Spleen (tissue), 11 donors: ENCODE measurements at regions not wholly inside any gene's neighbourhood (a gene's known extent, or its start where the extent isn't known, plus 50 kb on each side); places are given as distances from the start of the nearest gene placed in this dataset.

Experiments used
- DNase-seq: peaks from one replicate; pipeline ENCODE4 v3.0.0-alpha.2; 2020
- H3K27ac ChIP-seq, 8 donors: fragments of 200-600 bp; sonication (generic) in 7 of 8; 1 replicate in 4 of 8; 2 replicates in 4 of 8; pipeline versions ENCODE4 v1.5.0 to v1.8.0; 2016 to 2021; ENCODE audit warnings: inconsistent platforms in 4 of 8, mild to moderate bottlenecking in 4 of 8, moderate library complexity in 1 of 8
- H3K27me3 ChIP-seq, 7 donors: fragments of 200-600 bp; sonication (generic) in 6 of 7; replicated peaks in 1 of 7; 1 replicate in 4 of 7; 2 replicates in 3 of 7; pipeline versions ENCODE4 v1.5.0 to v1.8.0; 2016 to 2021; ENCODE audit warnings: inconsistent platforms in 3 of 7, mild to moderate bottlenecking in 1 of 7
- H3K36me3 ChIP-seq, 6 donors: fragments of 200-600 bp; sonication (generic) in 5 of 6; 1 replicate in 4 of 6; 2 replicates in 2 of 6; pipeline versions ENCODE4 v1.5.0 to v1.8.0; 2016 to 2021; ENCODE audit warnings: inconsistent platforms in 2 of 6
- H3K4me1 ChIP-seq, 6 donors: fragments of 200-600 bp; sonication (generic) in 5 of 6; 1 replicate in 3 of 6; 2 replicates in 3 of 6; pipeline versions ENCODE4 v1.5.0 to v1.8.0; 2016 to 2021; ENCODE audit warnings: inconsistent platforms in 3 of 6
- H3K4me3 ChIP-seq, 8 donors: fragments of 200-600 bp; sonication (generic) in 7 of 8; 1 replicate in 4 of 8; 2 replicates in 4 of 8; pipeline versions ENCODE4 v1.5.0 to v1.8.0; 2016 to 2021; ENCODE audit warnings: inconsistent platforms in 4 of 8, mild to moderate bottlenecking in 4 of 8, moderate library complexity in 2 of 8
- H3K9me3 ChIP-seq, 8 donors: fragments of 200-600 bp; sonication (generic) in 7 of 8; 1 replicate in 4 of 8; 2 replicates in 4 of 8; pipeline versions ENCODE4 v1.5.0 to v1.8.0; 2016 to 2021; ENCODE audit warnings: inconsistent platforms in 4 of 8
- POLR2A ChIP-seq, 3 donors: fragments of 450-650 bp; IDR thresholded peaks; one replicate each; pipeline ENCODE4 v1.5.1; 2017; ENCODE audit warnings: antibody characterized with exemption in 3 of 3, mild to moderate bottlenecking in 1 of 3
- POLR2AphosphoS5 ChIP-seq, 3 donors: sonication (generic); formaldehyde crosslinking; IDR thresholded peaks; one replicate each; pipeline ENCODE4 v1.5.1; 2017; ENCODE audit warnings: antibody characterized with exemption in 3 of 3
- WGBS, 5 donors: extraction: QIAGEN DNeasy Blood & Tissue Kit in 3 of 5; methylation state at CpG; one replicate each; pipeline versions ENCODE4 v1.1.5 to v1.1.7; 2013 to 2018; 5-methylcytosine and 5-hydroxymethylcytosine counted together
- intact Hi-C: fragments of 100-400 bp; cut with DNase I; formaldehyde crosslinking; loops from one replicate; pipeline ENCODE4 v1.15.0; 2023; ENCODE audit warnings: low total_unique reads
- TF ChIP-seq, protein P1 (sequence below), 11 experiments: fragments of 200-600 bp in 7 of 11; fragments of 450-650 bp in 4 of 11; sonication (generic) in 4 of 11; IDR thresholded peaks in 8 of 11; conservative IDR thresholded peaks in 3 of 11; 1 replicate in 7 of 11; 2 replicates in 4 of 11; pipeline versions ENCODE4 v1.4.0 to v1.8.0; 2016 to 2021; ENCODE audit warnings: antibody characterized with exemption in 11 of 11, inconsistent platforms in 4 of 11, mild to moderate bottlenecking in 1 of 11
- donor health status: healthy with polysubstance abuse.
- donor health status: DM: no; HTN: no; CAD: no; lungs with moderate emphysema.
- donor health status: DM: no; HTN: no; CAD: no.
- donor health status: Bipolar disorder and iron deficiency.
- donor health status: healthy.
- donor health status: DM: no; HTN: no; CAD: no.
- donor health status: DM: yes; HTN: yes; CAD: no.

GRCh38 chr10:64494901-64495300 is 973.7 kb downstream of the REEP3 start:
- H3K36me3 ChIP-seq, result no peaks in the 10 kb centered on the region
- H3K4me3 ChIP-seq, result no peak overlapping the region
- DNase-seq, result no peak
- intact Hi-C loops, result no loop called here
- no peaks in the 10 kb centered on the region for H3K27me3 ChIP-seq
- H3K27ac ChIP-seq, result no peak overlapping the region
- no peaks in the 10 kb centered on the region for H3K4me1 ChIP-seq
- TF ChIP-seq POLR2AphosphoS5 (IDR thresholded peaks at IDR 0.05) (no peak), POLR2A (IDR thresholded peaks at IDR 0.05) (no peak)
- TF ChIP-seq, protein P1, sequence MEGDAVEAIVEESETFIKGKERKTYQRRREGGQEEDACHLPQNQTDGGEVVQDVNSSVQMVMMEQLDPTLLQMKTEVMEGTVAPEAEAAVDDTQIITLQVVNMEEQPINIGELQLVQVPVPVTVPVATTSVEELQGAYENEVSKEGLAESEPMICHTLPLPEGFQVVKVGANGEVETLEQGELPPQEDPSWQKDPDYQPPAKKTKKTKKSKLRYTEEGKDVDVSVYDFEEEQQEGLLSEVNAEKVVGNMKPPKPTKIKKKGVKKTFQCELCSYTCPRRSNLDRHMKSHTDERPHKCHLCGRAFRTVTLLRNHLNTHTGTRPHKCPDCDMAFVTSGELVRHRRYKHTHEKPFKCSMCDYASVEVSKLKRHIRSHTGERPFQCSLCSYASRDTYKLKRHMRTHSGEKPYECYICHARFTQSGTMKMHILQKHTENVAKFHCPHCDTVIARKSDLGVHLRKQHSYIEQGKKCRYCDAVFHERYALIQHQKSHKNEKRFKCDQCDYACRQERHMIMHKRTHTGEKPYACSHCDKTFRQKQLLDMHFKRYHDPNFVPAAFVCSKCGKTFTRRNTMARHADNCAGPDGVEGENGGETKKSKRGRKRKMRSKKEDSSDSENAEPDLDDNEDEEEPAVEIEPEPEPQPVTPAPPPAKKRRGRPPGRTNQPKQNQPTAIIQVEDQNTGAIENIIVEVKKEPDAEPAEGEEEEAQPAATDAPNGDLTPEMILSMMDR (IDR thresholded peaks at IDR 0.05 in 8 of 11, conservative IDR thresholded peaks at IDR 0.05 in 3 of 11), result no peak
- peaks cover 0 to 31% (median 10%) of the 10 kb centered on the region in 8 donors for H3K9me3 ChIP-seq

DNA sequence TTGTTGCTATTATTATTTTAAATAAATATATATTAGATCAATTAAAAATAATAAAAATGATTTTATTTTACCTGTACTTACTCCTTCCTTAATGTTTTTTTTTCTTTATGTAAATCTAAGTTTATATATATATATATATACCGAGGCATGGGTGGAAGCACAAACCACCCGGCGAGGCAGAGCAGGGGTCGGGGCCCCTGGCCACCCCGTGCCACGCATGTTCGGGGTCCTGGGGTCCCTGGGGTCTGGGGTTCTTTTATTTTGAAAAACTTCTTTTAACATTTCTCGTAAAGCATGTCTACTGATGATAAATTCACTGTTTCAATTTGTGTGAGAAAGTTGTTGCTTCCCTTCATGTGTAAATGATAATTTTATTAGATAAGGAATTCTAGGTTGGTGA is 976.1 kb downstream of the REEP3 start:
- Histone ChIP-seq H3K4me1 (no peaks in the 10 kb centered on the region), H3K36me3 (no peaks in the 10 kb centered on the region), H3K27ac (no peak overlapping the region), H3K4me3 (no peak overlapping the region), H3K9me3 (peaks cover 0 to 31% (median 9%) of the 10 kb centered on the region in 8 donors), H3K27me3 (no peaks in the 10 kb centered on the region)
- intact Hi-C loops, result no loop called here
- no peak for DNase-seq
- 84 to 92% (median 91%) methylated on average over 8 of the region's 8 CpGs for WGBS, 5 donors
- TF ChIP-seq POLR2A (IDR thresholded peaks at IDR 0.05), result no peak
- TF ChIP-seq, protein P1 (IDR thresholded peaks at IDR 0.05 in 8 of 11, conservative IDR thresholded peaks at IDR 0.05 in 3 of 11), result no peak
- no peak for TF ChIP-seq POLR2AphosphoS5 (IDR thresholded peaks at IDR 0.05)

GRCh38 chr10:64501807-64502206 is 980.6 kb downstream of the REEP3 start:
- Histone ChIP-seq H3K27me3 (no peaks in the 10 kb centered on the region), H3K9me3 (peaks cover 0 to 12% (median 0%) of the 10 kb centered on the region in 8 donors), H3K4me3 (no peak overlapping the region), H3K27ac (no peak overlapping the region), H3K36me3 (no peaks in the 10 kb centered on the region), H3K4me1 (no peaks in the 10 kb centered on the region)
- TF ChIP-seq POLR2AphosphoS5 (IDR thresholded peaks at IDR 0.05), result no peak
- TF ChIP-seq, protein P1 (IDR thresholded peaks at IDR 0.05 in 8 of 11, conservative IDR thresholded peaks at IDR 0.05 in 3 of 11), result no peak
- intact Hi-C loops, result no loop called here
- no peak for DNase-seq

DNA sequence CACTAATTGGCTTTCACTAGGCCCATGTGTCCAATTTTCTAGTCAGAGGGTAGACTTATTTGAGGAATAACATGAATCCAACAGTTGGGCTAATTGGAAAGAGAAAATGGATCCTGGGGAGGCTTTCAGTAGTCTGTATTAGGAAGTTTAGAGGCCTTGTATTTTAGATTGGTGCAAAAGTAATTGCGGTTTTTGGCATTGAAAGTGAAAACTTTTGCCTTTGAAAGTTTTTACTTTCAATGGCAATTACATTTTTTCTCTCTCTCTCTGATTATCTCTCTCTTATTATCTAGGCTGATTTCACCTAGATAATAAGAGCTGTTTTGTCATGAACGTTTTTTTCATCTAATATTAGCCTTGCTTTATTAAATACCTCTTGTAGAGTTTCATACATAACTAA is 981.7 kb downstream of the REEP3 start:
- intact Hi-C loops, result no loop called here
- Histone ChIP-seq H3K4me1 (peaks cover 0 to 5% (median 0%) of the 10 kb centered on the region in 6 donors), H3K36me3 (no peaks in the 10 kb centered on the region), H3K4me3 (no peak overlapping the region), H3K27me3 (no peaks in the 10 kb centered on the region), H3K9me3 (peaks cover 0 to 12% (median 0%) of the 10 kb centered on the region in 8 donors), H3K27ac (no peak overlapping the region)
- TF ChIP-seq, protein P1 (IDR thresholded peaks at IDR 0.05 in 8 of 11, conservative IDR thresholded peaks at IDR 0.05 in 3 of 11), result no peak
- TF ChIP-seq POLR2AphosphoS5 (IDR thresholded peaks at IDR 0.05) (no peak), POLR2A (IDR thresholded peaks at IDR 0.05) (no peak)
- no peak for DNase-seq
- WGBS, 5 donors, result 66 to 84% (median 79%) methylated on average over 2 of the region's 2 CpGs
